ENCODE measurements at regions not wholly inside any gene's neighbourhood (a gene's known extent, or its start where the extent isn't known, plus 50 kb on each side); places are given as distances from the start of the nearest gene placed in this dataset.

DNA sequence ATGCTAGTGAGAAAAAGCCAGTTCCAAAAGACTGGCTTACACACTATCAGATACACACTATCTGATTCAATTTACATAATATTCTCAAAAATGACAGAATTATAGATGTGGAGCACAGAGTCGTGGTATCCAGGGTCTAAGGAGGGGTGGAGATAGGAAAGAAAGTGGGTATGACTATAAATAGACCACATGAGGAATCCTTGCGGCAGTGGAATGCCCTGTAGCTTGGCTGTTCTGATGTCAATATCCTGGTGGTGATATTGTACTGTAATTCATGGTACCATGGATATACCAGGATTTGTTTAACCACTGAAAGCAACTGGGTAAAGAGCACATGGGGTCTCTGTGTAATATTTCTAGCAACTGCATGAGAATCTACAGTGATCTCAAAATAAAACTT lies 67.7 kb upstream of the TMEM72 start:
- no peaks in the 10 kb centered on the region; the same call in 1 of the 2 replicates for H3K27me3 Mint-ChIP-seq (ENCODE audit: low read depth)
- no peak for ATAC-seq
- H3K4me1 Mint-ChIP-seq: peaks cover 10% of the 10 kb centered on the region
- no peaks in the 10 kb centered on the region for H3K36me3 Mint-ChIP-seq
- TF ChIP-seq, protein P1, sequence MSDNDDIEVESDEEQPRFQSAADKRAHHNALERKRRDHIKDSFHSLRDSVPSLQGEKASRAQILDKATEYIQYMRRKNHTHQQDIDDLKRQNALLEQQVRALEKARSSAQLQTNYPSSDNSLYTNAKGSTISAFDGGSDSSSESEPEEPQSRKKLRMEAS (CRISPR knock-in tag; IDR thresholded peaks at IDR 0.05): no peak
- no peak for TF ChIP-seq ZNF138 (CRISPR knock-in tag; conservative IDR thresholded peaks at IDR 0.05)
- TF ChIP-seq RORB (CRISPR knock-in tag; IDR thresholded peaks at IDR 0.05): no peak
- no peak for TF ChIP-seq SMAD3 (CRISPR knock-in tag; IDR thresholded peaks at IDR 0.05; ENCODE audit: borderline replicate concordance)
- TF ChIP-seq, protein P2, sequence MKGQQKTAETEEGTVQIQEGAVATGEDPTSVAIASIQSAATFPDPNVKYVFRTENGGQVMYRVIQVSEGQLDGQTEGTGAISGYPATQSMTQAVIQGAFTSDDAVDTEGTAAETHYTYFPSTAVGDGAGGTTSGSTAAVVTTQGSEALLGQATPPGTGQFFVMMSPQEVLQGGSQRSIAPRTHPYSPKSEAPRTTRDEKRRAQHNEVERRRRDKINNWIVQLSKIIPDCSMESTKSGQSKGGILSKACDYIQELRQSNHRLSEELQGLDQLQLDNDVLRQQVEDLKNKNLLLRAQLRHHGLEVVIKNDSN (CRISPR knock-in tag; IDR thresholded peaks at IDR 0.05): no peak
- TF ChIP-seq, protein P3, sequence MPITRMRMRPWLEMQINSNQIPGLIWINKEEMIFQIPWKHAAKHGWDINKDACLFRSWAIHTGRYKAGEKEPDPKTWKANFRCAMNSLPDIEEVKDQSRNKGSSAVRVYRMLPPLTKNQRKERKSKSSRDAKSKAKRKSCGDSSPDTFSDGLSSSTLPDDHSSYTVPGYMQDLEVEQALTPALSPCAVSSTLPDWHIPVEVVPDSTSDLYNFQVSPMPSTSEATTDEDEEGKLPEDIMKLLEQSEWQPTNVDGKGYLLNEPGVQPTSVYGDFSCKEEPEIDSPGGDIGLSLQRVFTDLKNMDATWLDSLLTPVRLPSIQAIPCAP (CRISPR knock-in tag; IDR thresholded peaks at IDR 0.05): no peak
- TF ChIP-seq PRRX2 (CRISPR knock-in tag; IDR thresholded peaks at IDR 0.05): no peak
- no peak for TF ChIP-seq NR3C1 (CRISPR knock-in tag; conservative IDR thresholded peaks at IDR 0.05; ENCODE audit: low read depth)
- TF ChIP-seq ZNF423 (CRISPR knock-in tag; IDR thresholded peaks at IDR 0.05): no peak
- no peak for TF ChIP-seq CBFB (CRISPR knock-in tag; IDR thresholded peaks at IDR 0.05; ENCODE audit: low read depth)
- no peak for TF ChIP-seq GABPB1 (CRISPR knock-in tag; IDR thresholded peaks at IDR 0.05)
- TF ChIP-seq, protein P4, sequence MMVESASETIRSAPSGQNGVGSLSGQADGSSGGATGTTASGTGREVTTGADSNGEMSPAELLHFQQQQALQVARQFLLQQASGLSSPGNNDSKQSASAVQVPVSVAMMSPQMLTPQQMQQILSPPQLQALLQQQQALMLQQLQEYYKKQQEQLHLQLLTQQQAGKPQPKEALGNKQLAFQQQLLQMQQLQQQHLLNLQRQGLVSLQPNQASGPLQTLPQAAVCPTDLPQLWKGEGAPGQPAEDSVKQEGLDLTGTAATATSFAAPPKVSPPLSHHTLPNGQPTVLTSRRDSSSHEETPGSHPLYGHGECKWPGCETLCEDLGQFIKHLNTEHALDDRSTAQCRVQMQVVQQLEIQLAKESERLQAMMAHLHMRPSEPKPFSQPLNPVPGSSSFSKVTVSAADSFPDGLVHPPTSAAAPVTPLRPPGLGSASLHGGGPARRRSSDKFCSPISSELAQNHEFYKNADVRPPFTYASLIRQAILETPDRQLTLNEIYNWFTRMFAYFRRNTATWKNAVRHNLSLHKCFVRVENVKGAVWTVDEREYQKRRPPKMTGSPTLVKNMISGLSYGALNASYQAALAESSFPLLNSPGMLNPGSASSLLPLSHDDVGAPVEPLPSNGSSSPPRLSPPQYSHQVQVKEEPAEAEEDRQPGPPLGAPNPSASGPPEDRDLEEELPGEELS (CRISPR knock-in tag; IDR thresholded peaks at IDR 0.05): no peak
- no peak for TF ChIP-seq HMGA2 (CRISPR knock-in tag; IDR thresholded peaks at IDR 0.05)
- no peak for TF ChIP-seq SP1 (CRISPR knock-in tag; conservative IDR thresholded peaks at IDR 0.05)
- TF ChIP-seq, protein P5, sequence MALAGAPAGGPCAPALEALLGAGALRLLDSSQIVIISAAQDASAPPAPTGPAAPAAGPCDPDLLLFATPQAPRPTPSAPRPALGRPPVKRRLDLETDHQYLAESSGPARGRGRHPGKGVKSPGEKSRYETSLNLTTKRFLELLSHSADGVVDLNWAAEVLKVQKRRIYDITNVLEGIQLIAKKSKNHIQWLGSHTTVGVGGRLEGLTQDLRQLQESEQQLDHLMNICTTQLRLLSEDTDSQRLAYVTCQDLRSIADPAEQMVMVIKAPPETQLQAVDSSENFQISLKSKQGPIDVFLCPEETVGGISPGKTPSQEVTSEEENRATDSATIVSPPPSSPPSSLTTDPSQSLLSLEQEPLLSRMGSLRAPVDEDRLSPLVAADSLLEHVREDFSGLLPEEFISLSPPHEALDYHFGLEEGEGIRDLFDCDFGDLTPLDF (CRISPR knock-in tag; IDR thresholded peaks at IDR 0.05): no peak
- no peak for TF ChIP-seq ZNF121 (CRISPR knock-in tag; IDR thresholded peaks at IDR 0.05)
- TF ChIP-seq, protein P6, sequence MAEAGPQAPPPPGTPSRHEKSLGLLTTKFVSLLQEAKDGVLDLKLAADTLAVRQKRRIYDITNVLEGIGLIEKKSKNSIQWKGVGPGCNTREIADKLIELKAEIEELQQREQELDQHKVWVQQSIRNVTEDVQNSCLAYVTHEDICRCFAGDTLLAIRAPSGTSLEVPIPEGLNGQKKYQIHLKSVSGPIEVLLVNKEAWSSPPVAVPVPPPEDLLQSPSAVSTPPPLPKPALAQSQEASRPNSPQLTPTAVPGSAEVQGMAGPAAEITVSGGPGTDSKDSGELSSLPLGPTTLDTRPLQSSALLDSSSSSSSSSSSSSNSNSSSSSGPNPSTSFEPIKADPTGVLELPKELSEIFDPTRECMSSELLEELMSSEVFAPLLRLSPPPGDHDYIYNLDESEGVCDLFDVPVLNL (CRISPR knock-in tag; IDR thresholded peaks at IDR 0.05; ENCODE audit: borderline replicate concordance, low read depth): no peak
- CTCF ChIA-PET: no interaction called here
- DNase-seq (ENCODE audit: low spot score): no peak
- no peak overlapping the region for H3K4me3 Mint-ChIP-seq
- no peak overlapping the region for H3K27ac Mint-ChIP-seq
- peaks cover 2% of the 10 kb centered on the region for H3K9me3 Mint-ChIP-seq
- POLR2A ChIA-PET: no interaction called here

DNA sequence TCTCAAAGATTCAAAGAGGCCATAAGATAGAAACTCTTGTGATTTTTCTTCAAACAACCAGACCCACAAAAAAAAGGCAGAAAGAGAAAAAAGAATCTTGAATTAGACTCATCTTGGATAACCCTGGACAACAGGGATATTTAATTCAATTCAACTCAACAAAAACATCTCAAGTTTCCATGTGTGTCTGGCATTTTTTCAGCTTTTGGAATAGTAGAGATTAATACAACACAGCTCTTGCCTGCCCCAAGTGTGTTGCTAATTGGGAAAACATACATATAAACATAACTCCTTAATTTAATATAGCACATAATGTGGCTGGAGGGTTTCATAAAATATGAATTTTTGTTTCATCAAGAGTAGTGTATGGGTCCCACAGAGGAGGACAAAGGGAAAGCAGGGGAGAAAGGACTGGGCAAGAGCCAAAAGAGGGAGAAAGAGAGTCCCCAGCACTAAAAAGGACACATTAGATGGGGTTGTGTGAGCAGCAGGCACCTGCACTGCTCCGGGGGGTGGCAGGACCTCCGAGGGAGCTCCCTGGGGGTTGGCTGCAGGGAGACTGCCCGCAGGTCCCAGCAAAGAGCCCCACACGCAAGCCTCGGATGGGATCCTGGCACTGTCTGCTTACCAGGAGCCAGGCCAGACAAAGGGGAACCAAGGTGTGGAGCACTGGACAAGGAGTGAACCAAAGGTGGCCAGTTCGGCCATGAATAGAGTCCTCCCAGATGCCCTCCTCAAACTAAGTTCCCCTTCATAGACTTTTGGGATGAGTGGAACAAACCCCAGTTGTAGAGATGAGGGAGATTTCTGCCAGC lies 65.6 kb upstream of the TMEM72 start:
- ChIA-PET POLR2A (no interaction called here), CTCF (interaction anchor here (1.0 kb wide), 1 partner anchor 12 kb away, joined by 3 read pairs; no protein-coding TSS in a partner anchor)
- Mint-ChIP-seq H3K27me3 (ENCODE audit: low read depth) (no peaks in the 10 kb centered on the region; the same call in 1 of the 2 replicates), H3K4me1 (peaks cover 5% of the 10 kb centered on the region; the same call in 1 of the 2 replicates), H3K9me3 (peaks cover 8% of the 10 kb centered on the region), H3K27ac (no peak overlapping the region), H3K36me3 (no peaks in the 10 kb centered on the region), H3K4me3 (no peak overlapping the region)
- ATAC-seq (no peak), DNase-seq (ENCODE audit: low spot score) (no peak)
- no peak for TF ChIP-seq EMX1 (CRISPR knock-in tag; IDR thresholded peaks at IDR 0.05)
- no peak for TF ChIP-seq JUN (CRISPR knock-in tag; IDR thresholded peaks at IDR 0.05)
- TF ChIP-seq SMAD4 (CRISPR knock-in tag; IDR thresholded peaks at IDR 0.05): no peak
